Esophagus muscularis mucosa (tissue), 3 donors: ENCODE measurements at regions not wholly inside any gene's neighbourhood (a gene's known extent, or its start where the extent isn't known, plus 50 kb on each side); places are given as distances from the start of the nearest gene placed in this dataset.

Experiments
- CTCF ChIP-seq, 3 experiments: fragments of 200-600 bp in 2 of 3; fragments of 450-650 bp in 1 of 3; sonication (generic) in 2 of 3; IDR thresholded peaks; one replicate each; pipeline ENCODE4 v1.5.1; 2017 to 2019; ENCODE audit warnings: antibody characterized with exemption in 3 of 3, mild to moderate bottlenecking in 2 of 3, moderate library complexity in 1 of 3
- POLR2A ChIP-seq: fragments of 450-650 bp; IDR thresholded peaks from one replicate; pipeline ENCODE4 v1.6.1; 2017; ENCODE audit warnings: antibody characterized with exemption, moderate library complexity, mild to moderate bottlenecking, low read depth

DNA sequence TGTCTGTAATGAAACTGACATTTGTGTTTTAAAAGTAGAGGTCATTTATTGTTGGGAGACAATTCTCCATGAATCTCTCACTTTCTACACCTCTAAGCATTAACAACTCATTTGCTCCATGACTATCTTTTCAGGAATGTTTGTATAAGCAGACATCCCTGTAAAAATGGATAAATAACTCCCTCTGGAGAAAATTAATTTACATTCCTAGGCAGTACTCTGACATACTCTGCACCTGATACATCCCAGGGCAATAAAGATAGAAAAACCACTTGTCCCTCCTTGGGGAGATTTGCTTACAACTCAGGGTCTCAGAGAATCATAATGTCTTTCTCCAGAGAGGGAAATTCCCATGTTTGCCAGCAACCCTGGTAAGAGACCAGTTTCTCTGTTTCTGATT, 1037.7 kb upstream of the SLC39A10 start:
- TF ChIP-seq POLR2A = no peak
- TF ChIP-seq CTCF (IDR thresholded peaks at IDR 0.05) = no peak
